ENCODE measurements at regions not wholly inside any gene's neighbourhood (a gene's known extent, or its start where the extent isn't known, plus 50 kb on each side); places are given as distances from the start of the nearest gene placed in this dataset.

DNA sequence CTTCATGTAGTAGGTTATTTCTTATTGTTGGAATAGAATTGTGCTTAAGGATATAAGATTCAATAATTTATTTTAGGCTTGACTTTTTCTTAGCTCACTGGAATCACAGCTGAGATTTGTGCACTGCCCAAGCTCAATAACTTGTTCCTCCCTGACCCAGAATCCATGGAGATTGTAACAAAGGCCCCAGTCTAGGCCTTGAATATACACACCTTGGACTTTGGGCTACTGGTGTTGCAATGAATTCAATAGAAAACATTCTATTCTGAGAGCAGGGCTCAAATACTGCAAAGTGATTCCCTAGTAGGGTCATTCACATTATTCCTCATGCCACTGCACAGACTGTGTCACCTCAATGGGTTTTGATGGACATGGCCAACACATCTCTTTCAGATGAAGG is 352.4 kb downstream of the GALC start (continued):
- TF ChIP-seq RXRB (CRISPR knock-in tag; IDR thresholded peaks at IDR 0.05; ENCODE audit: borderline replicate concordance) (peak; percentile 71), PCBP1 (IDR thresholded peaks at IDR 0.05; ENCODE audit: borderline replicate concordance, low read depth, low read length) (no peak), CEBPB (IDR thresholded peaks at IDR 0.05; ENCODE audit: borderline replicate concordance, low read depth, low read length) (peak; percentile 91), ZNF430 (CRISPR knock-in tag; IDR thresholded peaks at IDR 0.05) (0 out of 2 replicates have a peak, but pooled peaks have one; percentile 23), GATAD2A (CRISPR knock-in tag; IDR thresholded peaks at IDR 0.05) (peak; percentile 71), ZNF3 (CRISPR knock-in tag; IDR thresholded peaks at IDR 0.05) (no peak), SOX6 (IDR thresholded peaks at IDR 0.05) (no peak), SOX6 (CRISPR knock-in tag; IDR thresholded peaks at IDR 0.05) (peak; percentile 87), ZKSCAN1 (IDR thresholded peaks at IDR 0.05; ENCODE audit: low read length) (no peak), HNF4G (IDR thresholded peaks at IDR 0.05; ENCODE audit: borderline replicate concordance, low read depth, low read length) (peak; percentile 86), HNF4G (CRISPR knock-in tag; IDR thresholded peaks at IDR 0.05; ENCODE audit: borderline replicate concordance, low read depth) (peak; percentile 35; the same call in 1 of the 2 replicates), HNRNPL (IDR thresholded peaks at IDR 0.05; ENCODE audit: low read depth, low read length) (no peak), ZFY (CRISPR knock-in tag; IDR thresholded peaks at IDR 0.05) (peak; percentile 42; the same call in 1 of the 2 replicates), FOXJ3 (CRISPR knock-in tag; IDR thresholded peaks at IDR 0.05; ENCODE audit: borderline replicate concordance) (peak; percentile 69; the same call in 1 of the 2 replicates), ZNF138 (CRISPR knock-in tag; IDR thresholded peaks at IDR 0.05; ENCODE audit: low read depth) (no peak), HNF4A (CRISPR knock-in tag; IDR thresholded peaks at IDR 0.05) (peak; percentile 95), TBX2 (CRISPR knock-in tag; IDR thresholded peaks at IDR 0.05; ENCODE audit: borderline replicate concordance) (peak; percentile 23; the same call in 1 of the 2 replicates), LCORL (IDR thresholded peaks at IDR 0.05) (no peak), LCORL (CRISPR knock-in tag; IDR thresholded peaks at IDR 0.05) (peak; percentile 32; the same call in 1 of the 2 replicates), KAT8 (CRISPR knock-in tag; IDR thresholded peaks at IDR 0.05) (peak; percentile 31; the same call in 1 of the 2 replicates), RFX5 (IDR thresholded peaks at IDR 0.05; ENCODE audit: low read depth, low read length) (no peak), ZFX (CRISPR knock-in tag; IDR thresholded peaks at IDR 0.05; ENCODE audit: low read depth) (peak; percentile 54), POGZ (CRISPR knock-in tag; IDR thresholded peaks at IDR 0.05) (peak; percentile 68), FOXA3 (CRISPR knock-in tag; IDR thresholded peaks at IDR 0.05) (peak; percentile 72), ZNF773 (CRISPR knock-in tag; IDR thresholded peaks at IDR 0.05; ENCODE audit: borderline replicate concordance) (no peak), MIXL1 (CRISPR knock-in tag; IDR thresholded peaks at IDR 0.05) (0 out of 2 replicates have a peak, but pooled peaks have one; percentile 36), ZNF17 (CRISPR knock-in tag; IDR thresholded peaks at IDR 0.05) (no peak)
- TF ChIP-seq, protein P1, sequence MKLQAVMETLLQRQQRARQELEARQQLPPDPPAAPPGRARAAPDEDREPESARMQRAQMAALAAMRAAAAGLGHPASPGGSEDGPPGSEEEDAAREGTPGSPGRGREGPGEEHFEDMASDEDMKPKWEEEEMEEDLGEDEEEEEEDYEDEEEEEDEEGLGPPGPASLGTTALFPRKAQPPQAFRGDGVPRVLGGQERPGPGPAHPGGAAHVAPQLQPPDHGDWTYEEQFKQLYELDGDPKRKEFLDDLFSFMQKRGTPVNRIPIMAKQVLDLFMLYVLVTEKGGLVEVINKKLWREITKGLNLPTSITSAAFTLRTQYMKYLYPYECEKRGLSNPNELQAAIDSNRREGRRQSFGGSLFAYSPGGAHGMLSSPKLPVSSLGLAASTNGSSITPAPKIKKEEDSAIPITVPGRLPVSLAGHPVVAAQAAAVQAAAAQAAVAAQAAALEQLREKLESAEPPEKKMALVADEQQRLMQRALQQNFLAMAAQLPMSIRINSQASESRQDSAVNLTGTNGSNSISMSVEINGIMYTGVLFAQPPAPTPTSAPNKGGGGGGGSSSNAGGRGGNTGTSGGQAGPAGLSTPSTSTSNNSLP (IDR thresholded peaks at IDR 0.05; ENCODE audit: low read depth, low read length): peak; percentile 70; the same call in 1 of the 2 replicates
- TF ChIP-seq, protein P2, sequence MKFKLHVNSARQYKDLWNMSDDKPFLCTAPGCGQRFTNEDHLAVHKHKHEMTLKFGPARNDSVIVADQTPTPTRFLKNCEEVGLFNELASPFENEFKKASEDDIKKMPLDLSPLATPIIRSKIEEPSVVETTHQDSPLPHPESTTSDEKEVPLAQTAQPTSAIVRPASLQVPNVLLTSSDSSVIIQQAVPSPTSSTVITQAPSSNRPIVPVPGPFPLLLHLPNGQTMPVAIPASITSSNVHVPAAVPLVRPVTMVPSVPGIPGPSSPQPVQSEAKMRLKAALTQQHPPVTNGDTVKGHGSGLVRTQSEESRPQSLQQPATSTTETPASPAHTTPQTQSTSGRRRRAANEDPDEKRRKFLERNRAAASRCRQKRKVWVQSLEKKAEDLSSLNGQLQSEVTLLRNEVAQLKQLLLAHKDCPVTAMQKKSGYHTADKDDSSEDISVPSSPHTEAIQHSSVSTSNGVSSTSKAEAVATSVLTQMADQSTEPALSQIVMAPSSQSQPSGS (CRISPR knock-in tag; IDR thresholded peaks at IDR 0.05): 0 out of 2 replicates have a peak, but pooled peaks have one; percentile 30
- TF ChIP-seq, protein P3, sequence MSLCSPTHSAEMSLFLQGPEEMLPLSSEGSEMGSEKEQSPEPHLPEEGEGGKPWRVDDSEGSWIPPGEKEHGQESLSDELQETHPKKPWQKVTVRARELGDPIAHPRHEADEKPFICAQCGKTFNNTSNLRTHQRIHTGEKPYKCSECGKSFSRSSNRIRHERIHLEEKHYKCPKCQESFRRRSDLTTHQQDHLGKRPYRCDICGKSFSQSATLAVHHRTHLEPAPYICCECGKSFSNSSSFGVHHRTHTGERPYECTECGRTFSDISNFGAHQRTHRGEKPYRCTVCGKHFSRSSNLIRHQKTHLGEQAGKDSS (CRISPR knock-in tag; IDR thresholded peaks at IDR 0.05; ENCODE audit: borderline replicate concordance, low read depth): no peak
- TF ChIP-seq, protein P4, sequence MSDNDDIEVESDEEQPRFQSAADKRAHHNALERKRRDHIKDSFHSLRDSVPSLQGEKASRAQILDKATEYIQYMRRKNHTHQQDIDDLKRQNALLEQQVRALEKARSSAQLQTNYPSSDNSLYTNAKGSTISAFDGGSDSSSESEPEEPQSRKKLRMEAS (IDR thresholded peaks at IDR 0.05): 0 out of 2 replicates have a peak, but pooled peaks have one; percentile 9
